ENCODE measurements at regions not wholly inside any gene's neighbourhood (a gene's known extent, or its start where the extent isn't known, plus 50 kb on each side); places are given as distances from the start of the nearest gene placed in this dataset.

- Histone ChIP-seq H3K9me3 (ENCODE audit: control insufficient read depth in 1 of 2, insufficient read depth in 1 of 2, low read depth in 1 of 2, low read length in 2 of 2) (no peaks in the 10 kb centered on the region), H2AFZ (ENCODE audit: low read depth, low read length, poor library complexity, severe bottlenecking) (no peak overlapping the region), H3K4me1 (ENCODE audit: control insufficient read depth in 1 of 2, insufficient read depth in 2 of 2, low read length in 2 of 2) (no peaks in the 10 kb centered on the region), H3K27me3 (ENCODE audit: insufficient read depth, low read length) (no peaks in the 10 kb centered on the region), H3K36me3 (ENCODE audit: control insufficient read depth in 1 of 2, insufficient read depth in 2 of 2, low read length in 2 of 2) (no peaks in the 10 kb centered on the region), H3K9me2 (ENCODE audit: insufficient read depth) (no peaks in the 10 kb centered on the region), H3K79me2 (ENCODE audit: insufficient read depth, low read length) (no peaks in the 10 kb centered on the region), H3K27ac (ENCODE audit: low read depth, low read length) (no peak overlapping the region), H3K4me2 (ENCODE audit: low read length) (no peak overlapping the region), H4K20me1 (ENCODE audit: insufficient read depth) (no peaks in the 10 kb centered on the region), H3K4me3 (replicated peaks in 1 of 2; ENCODE audit: low read depth in 1 of 2, low read length in 2 of 2) (no peak overlapping the region), H3K9ac (ENCODE audit: low read length) (no peak overlapping the region)
- no peak for TF ChIP-seq SRF (IDR thresholded peaks at IDR 0.05; ENCODE audit: low read depth)
- TF ChIP-seq EZH2phosphoT487 (IDR thresholded peaks at IDR 0.05; ENCODE audit: borderline replicate concordance), result no peak
- no peak for TF ChIP-seq ZNF274 (IDR thresholded peaks at IDR 0.05; ENCODE audit: low read depth, low read length)
- no peak for TF ChIP-seq SIN3A (IDR thresholded peaks at IDR 0.05; ENCODE audit: low read depth)
- TF ChIP-seq REST (IDR thresholded peaks at IDR 0.05; ENCODE audit: low read depth), result no peak
- no peak for TF ChIP-seq ZFX (IDR thresholded peaks at IDR 0.05)
- TF ChIP-seq TCF7L2 (IDR thresholded peaks at IDR 0.05; ENCODE audit: borderline replicate concordance, extremely low read depth, insufficient read depth, insufficient read length), result no peak
- no peak for TF ChIP-seq YY1 (IDR thresholded peaks at IDR 0.05; ENCODE audit: extremely low read depth, insufficient replicate concordance, low read depth, low read length)
- TF ChIP-seq, protein P1, sequence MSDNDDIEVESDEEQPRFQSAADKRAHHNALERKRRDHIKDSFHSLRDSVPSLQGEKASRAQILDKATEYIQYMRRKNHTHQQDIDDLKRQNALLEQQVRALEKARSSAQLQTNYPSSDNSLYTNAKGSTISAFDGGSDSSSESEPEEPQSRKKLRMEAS (IDR thresholded peaks at IDR 0.05), result no peak
- no peak for TF ChIP-seq FOSL1 (IDR thresholded peaks at IDR 0.05; ENCODE audit: low read depth)
- TF ChIP-seq RAD21 (IDR thresholded peaks at IDR 0.05; ENCODE audit: low read depth), result no peak
- no peak for TF ChIP-seq JUND (IDR thresholded peaks at IDR 0.05)
- TF ChIP-seq CBX3 (IDR thresholded peaks at IDR 0.05; ENCODE audit: low read depth), result no peak
- TF ChIP-seq EZH2 (IDR thresholded peaks at IDR 0.05), result no peak
- TF ChIP-seq POLR2A (IDR thresholded peaks at IDR 0.05; ENCODE audit: borderline replicate concordance, extremely low read depth, insufficient read depth, insufficient read length), result no peak
- TF ChIP-seq ELF1 (IDR thresholded peaks at IDR 0.05; ENCODE audit: borderline replicate concordance, low read depth), result no peak
- TF ChIP-seq CEBPB (IDR thresholded peaks at IDR 0.05; ENCODE audit: low read depth), result no peak
- no peak for TF ChIP-seq POLR2AphosphoS5 (IDR thresholded peaks at IDR 0.05; ENCODE audit: low read depth, low read length)
- ChIA-PET POLR2A (no interaction called here), CTCF (no interaction called here), RAD21 (ENCODE audit: low non-redundant PET in 1 of 2, low total read pairs in 2 of 2, uncharacterized antibody in 2 of 2, unreplicated experiment in 2 of 2) (no interaction called here)
- ATAC-seq (no peak), DNase-seq (ENCODE audit: low read depth, low spot score) (no peak)
- no TSS peak for BruUV-seq (replicated peaks)
- intact Hi-C loops (cut with micrococcal nuclease), result no loop called here
Observed at GRCh38 chr4:117421706-117422105, 336.3 kb upstream of the TRAM1L1 start.

All from HCT116 (cell line).